ENCODE measurements at regions not wholly inside any gene's neighbourhood (a gene's known extent, or its start where the extent isn't known, plus 50 kb on each side); places are given as distances from the start of the nearest gene placed in this dataset.

DNA sequence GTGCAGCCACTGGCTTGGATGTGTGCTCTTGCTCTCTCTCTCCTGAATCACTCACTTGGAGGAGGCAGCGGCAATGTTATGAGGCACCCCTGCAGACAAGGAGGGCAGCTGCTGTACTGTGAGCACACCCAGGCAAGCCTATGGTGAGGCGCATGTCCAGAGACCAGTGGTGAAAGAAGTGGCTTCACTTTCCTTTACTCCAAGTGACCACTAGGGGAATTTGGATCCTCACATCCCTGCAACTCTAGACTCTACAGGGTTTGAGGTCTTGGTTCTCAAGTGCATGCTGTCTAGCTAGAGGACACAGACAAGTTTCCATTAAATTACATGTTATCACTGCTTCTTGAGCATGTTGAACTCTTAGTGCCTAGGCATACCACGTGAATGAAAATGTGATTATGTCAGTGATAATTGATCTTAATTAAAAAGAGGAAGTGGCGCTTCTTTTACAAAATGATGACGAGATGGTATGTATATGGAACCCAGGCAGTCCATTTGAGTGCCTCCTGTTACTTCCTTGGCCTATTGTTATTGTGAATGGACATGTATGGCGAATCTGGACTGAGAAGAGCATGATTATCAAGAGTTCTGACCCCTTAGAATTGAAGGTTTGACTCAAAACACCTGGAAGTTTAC lies 181.0 kb upstream of the CDH2 start:
- TF ChIP-seq, protein P1, sequence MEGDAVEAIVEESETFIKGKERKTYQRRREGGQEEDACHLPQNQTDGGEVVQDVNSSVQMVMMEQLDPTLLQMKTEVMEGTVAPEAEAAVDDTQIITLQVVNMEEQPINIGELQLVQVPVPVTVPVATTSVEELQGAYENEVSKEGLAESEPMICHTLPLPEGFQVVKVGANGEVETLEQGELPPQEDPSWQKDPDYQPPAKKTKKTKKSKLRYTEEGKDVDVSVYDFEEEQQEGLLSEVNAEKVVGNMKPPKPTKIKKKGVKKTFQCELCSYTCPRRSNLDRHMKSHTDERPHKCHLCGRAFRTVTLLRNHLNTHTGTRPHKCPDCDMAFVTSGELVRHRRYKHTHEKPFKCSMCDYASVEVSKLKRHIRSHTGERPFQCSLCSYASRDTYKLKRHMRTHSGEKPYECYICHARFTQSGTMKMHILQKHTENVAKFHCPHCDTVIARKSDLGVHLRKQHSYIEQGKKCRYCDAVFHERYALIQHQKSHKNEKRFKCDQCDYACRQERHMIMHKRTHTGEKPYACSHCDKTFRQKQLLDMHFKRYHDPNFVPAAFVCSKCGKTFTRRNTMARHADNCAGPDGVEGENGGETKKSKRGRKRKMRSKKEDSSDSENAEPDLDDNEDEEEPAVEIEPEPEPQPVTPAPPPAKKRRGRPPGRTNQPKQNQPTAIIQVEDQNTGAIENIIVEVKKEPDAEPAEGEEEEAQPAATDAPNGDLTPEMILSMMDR (IDR thresholded peaks at IDR 0.05) = peak; percentile 43
- no peak for TF ChIP-seq ZFX (IDR thresholded peaks at IDR 0.05; ENCODE audit: borderline replicate concordance)
